Heart right ventricle (tissue), 16 donors: ENCODE measurements at regions not wholly inside any gene's neighbourhood (a gene's known extent, or its start where the extent isn't known, plus 50 kb on each side); places are given as distances from the start of the nearest gene placed in this dataset.

ENCODE experiments used
- ATAC-seq, 8 donors: fragments of 200-7000 bp; cut with Tn5 transposase; one replicate each; pipeline ENCODE4 v1.9.1; 2020; ENCODE audit warnings: mild to moderate bottlenecking in 8 of 8, moderate library complexity in 8 of 8, moderate number of reproducible peaks in 1 of 8
- DNase-seq, 2 donors: peaks; one replicate each; pipeline ENCODE4 v3.0.0-alpha.2; 2020
- H3K27ac ChIP-seq, 10 donors: fragments of 200-600 bp; sonication (generic) in 2 of 10; one replicate each; pipeline versions ENCODE4 v1.5.0 to v1.8.0; 2020 to 2022; ENCODE audit warnings: mild to moderate bottlenecking in 3 of 10
- H3K27me3 ChIP-seq, 7 donors: fragments of 200-600 bp; one replicate each; pipeline ENCODE4 v1.8.0; 2021 to 2022; ENCODE audit warnings: mild to moderate bottlenecking in 2 of 7
- H3K36me3 ChIP-seq, 9 donors: fragments of 200-600 bp; sonication (generic) in 1 of 9; one replicate each; pipeline versions ENCODE4 v1.5.0 to v1.8.0; 2020 to 2022; ENCODE audit warnings: mild to moderate bottlenecking in 2 of 9
- H3K4me1 ChIP-seq, 9 donors: fragments of 200-600 bp; sonication (generic) in 1 of 9; one replicate each; pipeline versions ENCODE4 v1.5.0 to v1.8.0; 2020 to 2022; ENCODE audit warnings: mild to moderate bottlenecking in 4 of 9
- H3K4me3 ChIP-seq, 10 donors: fragments of 200-600 bp; sonication (generic) in 2 of 10; one replicate each; pipeline versions ENCODE4 v1.5.0 to v1.8.0; 2020 to 2022; ENCODE audit warnings: mild to moderate bottlenecking in 7 of 10, moderate library complexity in 2 of 10
- H3K9me3 ChIP-seq, 11 donors: fragments of 200-600 bp in 10 of 11; sonication (generic) in 2 of 11; one replicate each; pipeline versions ENCODE4 v1.5.0 to v1.8.0; 2013 to 2022; ENCODE audit warnings: mild to moderate bottlenecking in 2 of 11, control low read depth in 1 of 11, moderate library complexity in 1 of 11
- CTCF ChIP-seq, 9 donors: fragments of 200-600 bp; sonication (generic) in 2 of 9; IDR thresholded peaks; one replicate each; pipeline versions ENCODE4 v1.5.0 to v1.8.0; 2021 to 2022; ENCODE audit warnings: antibody characterized with exemption in 9 of 9, mild to moderate bottlenecking in 5 of 9, moderate library complexity in 1 of 9
- WGBS, 2 donors: extraction: QIAGEN DNeasy Blood & Tissue Kit; methylation state at CpG; one replicate each; pipeline ENCODE4 v1.1.7; 2013; ENCODE audit warnings: inconsistent platforms in 1 of 2; 5-methylcytosine and 5-hydroxymethylcytosine counted together
- intact Hi-C, 10 donors: fragments of 100-400 bp; cut with DNase I; formaldehyde crosslinking; loops; one replicate each; pipeline versions ENCODE4 v1.11.1 to v1.14.2; 2022
- donor health status: Arrhythmogenic right ventricular cardiomyopathy.
- donor health status: ischemic (EF 13 %, LVEDD 7.1; RV severe dilation, severe dysfunction).
- donor health status: healthy with polysubstance abuse.
- donor health status: DM: no; HTN: yes; CAD: no.
- donor health status: DM: no; HTN: no; CAD: no.
- donor health status: ischemic (EF 25% LVEDD 6.9; RV normal size, moderate dysfunction).
- donor health status: ischemic (EF 25% LVEDD 5.7; RV mildly dilated, moderate dysfunction).
- donor health status: healthy.
- donor health status: DM: yes; HTN: yes; CAD: no.
- donor health status: Ischemic cardiomyopathy.
- donor health status: ischemic (EF 35%, LVEDD 5.7; RV mildly dilated, moderate dysfunction).
- donor health status: nonischemic (EF 11% LVEDD 7.7; RV severe dilation, severe dysfunction).
- donor health status: DM: yes; HTN: yes; CAD: no.
- donor health status: PGD.
- donor health status: ischemic (EF 29% LVEDD 5.4; RV normal size, mild dysfunction).
- donor health status: nonischemic (EF 23%, LVEDD 6.1; RV moderate dilation, normal function).

GRCh38 chr5:133691448-133691847 is 79.1 kb upstream of the FSTL4 start:
- no peak overlapping the region for H3K4me3 ChIP-seq
- intact Hi-C loops = no loop called here
- H3K9me3 ChIP-seq = no peaks in the 10 kb centered on the region
- no peaks in the 10 kb centered on the region for H3K4me1 ChIP-seq
- H3K27ac ChIP-seq = no peak overlapping the region
- peaks cover 0 to 69% (median 61%) of the 10 kb centered on the region in 7 donors for H3K27me3 ChIP-seq
- no peak for TF ChIP-seq CTCF (IDR thresholded peaks at IDR 0.05)
- no peak for DNase-seq
- H3K36me3 ChIP-seq = no peaks in the 10 kb centered on the region
- 66 to 73% methylated on average over 3 of the region's 3 CpGs for WGBS, 2 donors
- no peak for ATAC-seq

- ATAC-seq (no peak), DNase-seq (no peak)
- no peak for TF ChIP-seq CTCF (IDR thresholded peaks at IDR 0.05)
- Histone ChIP-seq H3K4me3 (no peak overlapping the region), H3K36me3 (no peaks in the 10 kb centered on the region), H3K9me3 (no peaks in the 10 kb centered on the region), H3K27ac (no peak overlapping the region), H3K4me1 (no peaks in the 10 kb centered on the region), H3K27me3 (peaks cover 0 to 75% (median 62%) of the 10 kb centered on the region in 7 donors)
- intact Hi-C loops = no loop called here
- 76 to 82% methylated on average over 7 of the region's 7 CpGs for WGBS, 2 donors
Observed at GRCh38 chr5:133690746-133691145, 78.4 kb upstream of the FSTL4 start.

GRCh38 chr5:133688391-133688790 is 76.0 kb upstream of the FSTL4 start:
- H3K4me1 ChIP-seq = no peaks in the 10 kb centered on the region
- no peaks in the 10 kb centered on the region for H3K36me3 ChIP-seq
- intact Hi-C loops = no loop called here
- DNase-seq (no peak), ATAC-seq (no peak)
- WGBS, 2 donors = 53 to 63% methylated on average over 5 of the region's 5 CpGs
- H3K27me3 ChIP-seq = peaks cover 0 to 72% (median 57%) of the 10 kb centered on the region in 7 donors
- no peak overlapping the region for H3K4me3 ChIP-seq
- no peaks in the 10 kb centered on the region for H3K9me3 ChIP-seq
- TF ChIP-seq CTCF (IDR thresholded peaks at IDR 0.05) = no peak
- no peak overlapping the region for H3K27ac ChIP-seq

GRCh38 chr5:133687212-133688061 is 75.1 kb upstream of the FSTL4 start:
- ATAC-seq = no peak
- DNase-seq = no peak
- H3K4me1 ChIP-seq = no peaks in the 10 kb centered on the region
- no peak for TF ChIP-seq CTCF (IDR thresholded peaks at IDR 0.05)
- WGBS, 2 donors = 33 to 36% methylated on average over 11 of the region's 11 CpGs
- H3K9me3 ChIP-seq = no peaks in the 10 kb centered on the region
- H3K27me3 ChIP-seq = peaks cover 0 to 68% (median 57%) of the 10 kb centered on the region in 7 donors
- intact Hi-C loops = no loop called here
- H3K36me3 ChIP-seq = no peaks in the 10 kb centered on the region
- no peak overlapping the region for H3K27ac ChIP-seq
- no peak overlapping the region for H3K4me3 ChIP-seq
